ENCODE measurements at regions not wholly inside any gene's neighbourhood (a gene's known extent, or its start where the extent isn't known, plus 50 kb on each side); places are given as distances from the start of the nearest gene placed in this dataset.
A peak's percentile ranks its signal among the peaks of the same experiment; 100 is the strongest.

DNA sequence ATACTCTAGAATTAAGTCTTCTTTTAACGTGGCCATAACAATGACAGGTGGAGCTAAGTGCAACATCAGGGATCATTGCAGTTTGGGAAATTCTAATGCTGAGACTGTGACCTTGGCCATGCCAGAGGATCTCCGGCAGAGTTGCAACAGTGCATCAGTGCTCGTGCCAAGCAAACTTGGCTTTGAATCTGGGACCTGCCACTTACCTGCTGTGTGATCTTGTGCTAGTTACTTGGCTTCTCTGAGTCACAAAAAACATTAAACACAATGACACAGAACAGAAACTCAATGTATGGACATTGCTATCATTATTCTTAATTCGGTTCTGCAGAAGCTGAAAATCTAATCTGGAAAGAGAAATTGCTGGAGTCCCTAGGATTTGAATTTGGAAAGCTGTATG lies 435.5 kb upstream of the CCL2 start:
- Histone ChIP-seq H3K4me3 (no peak overlapping the region), H3K27ac (no peak overlapping the region), H3K27me3 (peaks cover 20% of the 10 kb centered on the region), H3K36me3 (no peaks in the 10 kb centered on the region), H3K4me1 (no peaks in the 10 kb centered on the region), H3K9me3 (replicated peaks) (no peaks in the 10 kb centered on the region)
- no peak for DNase-seq

DNA sequence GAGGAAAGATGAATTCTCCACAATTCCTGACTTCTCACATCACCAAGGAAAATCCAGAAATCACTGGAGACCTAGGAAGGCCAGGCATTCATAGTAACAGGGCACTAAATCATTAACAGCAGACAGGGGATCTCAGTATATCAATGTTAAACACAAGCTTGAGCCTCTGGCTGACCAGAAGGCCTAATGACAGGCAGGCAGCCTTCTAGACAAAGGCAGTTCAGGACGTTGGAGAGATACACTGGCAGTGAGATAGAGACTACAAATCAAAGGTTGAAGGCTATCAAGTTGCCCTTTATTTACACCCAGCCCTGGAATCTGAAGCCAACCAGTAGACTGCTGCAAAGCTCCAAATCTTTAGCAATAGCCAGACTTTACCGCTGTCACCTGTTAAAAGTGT lies 422.8 kb upstream of the CCL2 start:
- Histone ChIP-seq H3K9me3 (replicated peaks) (no peaks in the 10 kb centered on the region), H3K4me3 (no peak overlapping the region), H3K27ac (no peak overlapping the region), H3K27me3 (no peaks in the 10 kb centered on the region; the same call in 1 of the 2 replicates), H3K4me1 (no peaks in the 10 kb centered on the region), H3K36me3 (no peaks in the 10 kb centered on the region)
- no peak for DNase-seq

DNA sequence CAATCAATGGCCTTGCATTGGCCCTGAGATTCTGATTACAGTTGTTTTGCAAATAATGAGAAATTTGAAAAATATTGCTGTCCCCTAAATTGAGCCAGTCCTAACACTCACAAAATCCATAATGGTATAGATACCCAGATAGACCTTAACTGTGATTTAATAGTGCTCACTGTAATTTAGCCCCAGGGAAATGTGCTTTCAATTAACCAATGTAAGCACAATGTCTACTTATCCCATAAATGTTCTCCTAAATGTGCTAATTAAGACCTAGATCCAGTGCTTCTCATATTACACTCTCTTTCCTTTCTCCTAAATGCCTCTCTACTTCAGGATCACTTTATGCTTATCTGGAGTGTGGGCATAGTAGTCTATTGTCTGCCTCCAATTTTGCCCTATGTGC lies 417.8 kb upstream of the CCL2 start:
- no peak overlapping the region for H3K27ac ChIP-seq
- H3K27me3 ChIP-seq, result peaks cover 7% of the 10 kb centered on the region; the same call in 1 of the 2 replicates
- H3K4me3 ChIP-seq, result no peak overlapping the region
- no peaks in the 10 kb centered on the region for H3K4me1 ChIP-seq
- no peaks in the 10 kb centered on the region for H3K9me3 ChIP-seq (replicated peaks)
- no peaks in the 10 kb centered on the region for H3K36me3 ChIP-seq
- no peak for DNase-seq

DNA sequence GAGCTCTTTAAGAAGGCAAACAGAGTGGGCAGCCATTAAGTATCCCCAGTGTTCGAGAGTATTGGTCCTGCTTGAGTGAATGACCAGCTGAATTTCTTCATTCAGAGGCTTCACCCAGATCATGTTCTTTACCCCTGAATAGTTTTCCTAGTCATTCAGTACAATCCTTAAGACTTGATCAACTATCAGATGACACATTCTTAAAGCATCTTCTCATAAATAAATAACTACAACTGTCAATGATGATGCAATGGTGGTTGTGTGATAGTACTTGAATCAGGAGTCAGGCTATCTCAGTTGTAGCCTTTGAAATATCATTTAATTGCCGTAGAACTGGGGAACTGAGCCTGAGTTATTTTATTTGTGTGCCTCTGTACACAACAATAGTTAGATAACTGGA lies 416.8 kb upstream of the CCL2 start:
- Histone ChIP-seq H3K4me1 (no peaks in the 10 kb centered on the region), H3K4me3 (no peak overlapping the region), H3K27me3 (peaks cover 7% of the 10 kb centered on the region; the same call in 1 of the 2 replicates), H3K27ac (no peak overlapping the region), H3K36me3 (no peaks in the 10 kb centered on the region), H3K9me3 (replicated peaks) (no peaks in the 10 kb centered on the region)
- no peak for DNase-seq

DNA sequence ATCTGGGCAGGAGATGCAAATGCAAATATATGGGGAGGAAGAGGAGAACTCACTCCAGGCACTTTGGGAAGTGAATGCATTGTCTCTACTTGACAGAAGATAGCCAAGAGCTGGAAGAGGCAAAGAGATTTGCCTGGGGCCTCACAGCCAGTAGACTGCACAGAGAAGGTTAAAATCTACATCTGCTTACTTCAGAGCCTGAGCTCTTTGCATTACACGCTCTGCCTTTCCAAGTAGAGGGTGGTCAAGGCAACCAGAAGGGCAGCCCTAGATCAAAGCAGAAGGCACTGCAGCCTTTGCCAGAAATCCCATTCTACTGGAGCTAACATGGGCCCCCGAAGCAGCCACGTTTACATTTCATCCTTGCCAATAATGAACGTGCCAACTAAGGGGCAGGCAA lies 407.2 kb upstream of the CCL2 start:
- H3K27me3 ChIP-seq, result peaks cover 9% of the 10 kb centered on the region; the same call in 1 of the 2 replicates
- no peaks in the 10 kb centered on the region for H3K36me3 ChIP-seq
- no peak for DNase-seq
- no peak overlapping the region for H3K4me3 ChIP-seq
- no peaks in the 10 kb centered on the region for H3K4me1 ChIP-seq
- no peak overlapping the region for H3K27ac ChIP-seq
- no peaks in the 10 kb centered on the region for H3K9me3 ChIP-seq (replicated peaks)

DNA sequence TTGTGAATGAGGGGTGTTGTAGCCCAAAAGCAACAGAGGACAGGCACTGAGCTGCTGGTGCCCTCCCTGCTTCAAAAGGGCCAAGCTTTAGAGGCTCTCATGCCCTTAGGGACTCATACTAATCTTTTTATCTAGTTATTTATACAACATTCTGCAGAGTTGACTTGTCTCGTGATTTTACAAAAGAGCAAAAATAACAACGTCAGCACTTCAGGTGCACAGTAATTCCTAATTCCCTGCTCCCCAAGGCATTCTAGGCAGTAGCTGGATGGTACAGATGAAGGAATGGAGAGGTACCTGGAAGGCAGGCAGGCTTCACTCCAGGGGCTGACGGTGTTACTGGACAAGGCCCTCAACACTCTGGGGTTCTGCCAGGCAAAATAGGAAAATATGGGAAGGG lies 406.7 kb upstream of the CCL2 start:
- Histone ChIP-seq H3K9me3 (replicated peaks) (no peaks in the 10 kb centered on the region), H3K4me3 (no peak overlapping the region), H3K4me1 (no peaks in the 10 kb centered on the region), H3K36me3 (no peaks in the 10 kb centered on the region), H3K27me3 (peaks cover 9% of the 10 kb centered on the region; the same call in 1 of the 2 replicates), H3K27ac (no peak overlapping the region)
- DNase-seq, result no peak

DNA sequence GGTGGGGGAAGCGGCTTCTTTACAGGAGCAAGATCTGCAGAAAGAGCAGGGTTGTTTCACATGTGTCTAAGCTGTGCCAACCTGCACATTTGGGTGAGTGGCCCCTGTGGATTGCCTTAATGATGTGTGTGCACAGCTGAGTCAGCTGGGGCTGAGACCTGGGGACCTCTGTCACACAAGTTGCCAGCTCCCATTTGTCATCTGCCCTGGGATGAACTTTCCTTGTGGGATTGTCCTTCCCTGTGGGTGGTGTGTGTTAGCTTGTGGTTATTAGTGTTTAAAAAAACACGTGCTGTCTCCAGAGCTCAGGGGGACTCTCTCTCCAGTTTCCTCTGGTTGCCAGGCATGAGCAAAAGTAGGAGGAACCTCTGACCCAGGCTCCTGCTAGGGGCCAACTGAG lies 400.5 kb upstream of the CCL2 start:
- Histone ChIP-seq H3K4me1 (no peaks in the 10 kb centered on the region), H3K27me3 (no peaks in the 10 kb centered on the region; the same call in 1 of the 2 replicates), H3K36me3 (no peaks in the 10 kb centered on the region), H3K9me3 (replicated peaks) (no peaks in the 10 kb centered on the region), H3K4me3 (no peak overlapping the region), H3K27ac (no peak overlapping the region)
- no peak for DNase-seq

DNA sequence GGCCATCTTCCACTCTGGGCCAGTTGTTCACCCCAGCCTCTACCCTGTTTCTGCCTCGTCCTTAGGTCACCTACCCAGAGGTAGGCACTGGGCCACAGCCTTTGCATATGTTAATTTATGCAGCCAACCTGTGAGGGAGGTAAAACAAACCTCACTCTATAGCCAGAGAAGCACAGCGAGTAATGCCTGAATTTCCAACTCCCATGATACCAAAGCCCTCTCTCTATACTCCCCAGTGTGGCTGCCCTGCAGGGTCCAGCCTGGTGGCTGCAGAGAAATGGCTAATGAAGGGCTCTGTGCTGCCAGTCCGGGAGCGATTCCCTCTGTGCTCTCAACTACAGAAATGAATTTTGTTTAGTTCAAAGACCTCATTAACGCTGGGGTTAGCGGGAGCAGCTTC lies 397.0 kb upstream of the CCL2 start:
- no peak for DNase-seq
- Histone ChIP-seq H3K27ac (no peak overlapping the region), H3K4me3 (no peak overlapping the region), H3K4me1 (no peaks in the 10 kb centered on the region), H3K9me3 (replicated peaks) (no peaks in the 10 kb centered on the region), H3K36me3 (no peaks in the 10 kb centered on the region), H3K27me3 (no peaks in the 10 kb centered on the region; the same call in 1 of the 2 replicates)

DNA sequence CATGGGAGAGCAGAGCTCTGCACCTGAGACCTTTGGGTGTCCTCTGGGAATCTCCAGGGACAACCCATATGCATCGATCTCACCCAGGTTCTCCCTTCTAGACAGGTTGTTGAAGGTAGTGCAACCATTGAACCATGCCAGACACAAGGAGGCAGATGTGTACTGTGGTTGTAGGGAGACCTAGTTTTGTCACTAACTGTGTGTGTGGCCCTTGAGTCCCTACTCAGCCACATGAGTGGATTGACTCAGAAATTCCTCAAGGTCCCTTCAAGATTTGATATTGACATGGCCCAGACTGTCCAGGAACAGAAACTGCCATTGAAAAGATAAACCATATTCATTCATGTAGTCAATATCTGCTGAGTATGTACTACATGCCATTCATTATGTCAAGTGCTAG lies 396.4 kb upstream of the CCL2 start:
- Histone ChIP-seq H3K36me3 (no peaks in the 10 kb centered on the region), H3K27me3 (no peaks in the 10 kb centered on the region; the same call in 1 of the 2 replicates), H3K27ac (no peak overlapping the region), H3K4me1 (no peaks in the 10 kb centered on the region), H3K9me3 (replicated peaks) (no peaks in the 10 kb centered on the region), H3K4me3 (no peak overlapping the region)
- DNase-seq, result no peak

DNA sequence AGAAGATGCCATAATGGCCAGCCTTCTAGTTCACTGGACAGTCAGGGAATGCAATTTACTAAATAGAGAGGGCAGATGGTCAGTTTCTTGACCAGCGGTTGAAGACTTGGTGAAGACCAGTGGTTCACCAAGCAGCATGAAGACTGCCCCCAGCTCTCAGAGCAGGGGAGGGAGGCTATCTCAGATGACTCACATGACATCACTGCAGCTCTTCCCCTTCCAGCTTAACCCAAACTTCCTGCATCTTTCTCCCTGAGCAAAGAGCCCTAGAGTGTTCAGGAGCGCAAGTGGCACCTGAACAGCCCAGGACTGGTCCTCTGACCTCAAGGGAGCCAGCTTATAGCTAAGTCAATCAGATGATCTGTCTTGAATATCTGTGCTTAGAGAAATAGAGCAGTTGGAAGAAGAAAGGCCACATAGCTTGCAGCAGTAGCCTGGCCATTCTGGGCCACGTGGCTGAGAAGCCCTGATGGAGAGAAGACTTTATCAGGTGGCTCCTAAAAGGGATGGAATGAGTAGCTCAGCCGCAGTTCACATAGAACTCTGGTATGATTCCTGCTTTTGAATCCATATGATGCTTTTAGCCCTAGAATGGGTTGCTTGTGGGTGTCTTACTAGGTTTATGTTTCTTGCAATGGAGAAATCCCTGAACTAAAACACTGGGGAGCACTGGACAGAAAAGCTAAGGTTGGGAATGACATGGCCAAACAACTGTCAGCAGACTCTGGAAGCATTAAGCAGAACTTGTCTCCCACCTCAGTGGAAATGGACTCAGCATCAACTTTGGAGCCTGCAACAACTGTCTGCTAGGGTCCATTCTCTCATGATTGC lies 392.1 kb upstream of the CCL2 start:
- H3K9me3 ChIP-seq (replicated peaks), result no peaks in the 10 kb centered on the region
- no peaks in the 10 kb centered on the region for H3K4me1 ChIP-seq
- no peaks in the 10 kb centered on the region for H3K36me3 ChIP-seq
- no peak overlapping the region for H3K27ac ChIP-seq
- DNase-seq, result no peak
- no peaks in the 10 kb centered on the region; the same call in 1 of the 2 replicates for H3K27me3 ChIP-seq
- no peak overlapping the region for H3K4me3 ChIP-seq

DNA sequence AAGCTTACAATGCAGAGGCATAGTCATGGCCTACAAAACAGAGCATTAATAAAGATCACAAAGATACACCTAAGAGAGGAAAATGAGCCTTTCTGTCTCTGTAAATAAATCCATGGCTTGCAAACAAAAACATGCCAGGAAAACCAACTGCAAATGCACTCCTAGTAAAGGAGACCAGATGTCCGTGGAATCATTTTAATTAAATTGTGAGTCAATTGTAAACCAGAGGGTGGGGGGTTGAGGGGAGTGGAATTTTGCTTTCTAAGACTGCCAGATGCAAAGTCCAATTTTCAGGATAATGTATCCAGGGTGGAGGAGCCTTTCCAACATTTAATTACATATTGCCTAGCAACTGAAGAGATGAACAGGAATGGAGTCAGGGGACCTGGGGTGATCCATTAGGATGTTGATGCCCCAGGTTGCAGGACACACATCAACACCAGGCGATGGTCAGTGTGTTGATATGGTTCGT lies 390.3 kb upstream of the CCL2 start:
- Histone ChIP-seq H3K4me1 (no peaks in the 10 kb centered on the region), H3K9me3 (replicated peaks) (no peaks in the 10 kb centered on the region), H3K27ac (no peak overlapping the region), H3K4me3 (no peak overlapping the region), H3K36me3 (no peaks in the 10 kb centered on the region), H3K27me3 (no peaks in the 10 kb centered on the region; the same call in 1 of the 2 replicates)
- no peak for DNase-seq

DNA sequence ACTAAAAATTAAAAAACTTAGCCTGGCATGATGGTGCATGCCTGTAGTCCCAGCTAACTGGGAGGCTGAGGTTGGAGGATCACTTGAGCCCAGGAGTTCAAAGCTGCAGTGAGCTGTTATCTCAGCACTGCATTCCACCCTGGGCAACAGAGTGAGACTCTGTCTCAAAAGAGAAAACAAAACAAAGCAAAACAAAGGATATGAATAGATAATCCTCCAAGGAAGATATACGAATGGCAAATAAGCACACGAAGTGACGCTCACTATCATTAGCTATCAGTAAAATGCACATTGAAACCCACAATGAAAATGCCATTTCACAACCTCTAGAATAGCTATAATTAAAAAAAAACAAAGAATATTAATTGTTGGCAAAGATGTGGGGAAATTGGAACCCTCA lies 386.2 kb upstream of the CCL2 start:
- Histone ChIP-seq H3K4me3 (no peak overlapping the region), H3K27ac (no peak overlapping the region), H3K27me3 (peaks cover 13% of the 10 kb centered on the region), H3K36me3 (no peaks in the 10 kb centered on the region), H3K4me1 (no peaks in the 10 kb centered on the region), H3K9me3 (replicated peaks) (no peaks in the 10 kb centered on the region)
- DNase-seq, result no peak

DNA sequence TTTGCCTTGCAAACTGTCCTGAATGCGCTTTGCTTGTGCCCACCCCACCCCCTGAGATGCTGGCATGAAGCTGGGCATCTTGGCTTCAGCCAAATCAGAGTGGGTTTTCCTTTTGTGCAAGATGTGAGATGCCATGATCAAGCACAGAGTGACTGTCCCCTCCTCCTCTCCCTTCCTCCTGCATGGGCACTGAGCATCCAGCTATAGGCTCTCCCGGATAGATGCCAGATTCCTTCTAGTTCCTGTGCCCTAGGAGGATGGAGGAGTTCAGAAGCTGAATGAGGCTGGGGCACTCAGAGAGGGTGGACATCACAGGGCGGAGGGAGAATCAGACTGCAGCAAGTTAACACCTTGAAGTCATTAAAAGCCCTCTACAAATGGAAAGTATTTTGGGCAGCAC lies 384.1 kb upstream of the CCL2 start:
- Histone ChIP-seq H3K27ac (no peak overlapping the region), H3K36me3 (no peaks in the 10 kb centered on the region), H3K27me3 (peaks cover 16% of the 10 kb centered on the region), H3K4me3 (no peak overlapping the region), H3K9me3 (replicated peaks) (no peaks in the 10 kb centered on the region), H3K4me1 (no peaks in the 10 kb centered on the region)
- DNase-seq, result no peak

DNA sequence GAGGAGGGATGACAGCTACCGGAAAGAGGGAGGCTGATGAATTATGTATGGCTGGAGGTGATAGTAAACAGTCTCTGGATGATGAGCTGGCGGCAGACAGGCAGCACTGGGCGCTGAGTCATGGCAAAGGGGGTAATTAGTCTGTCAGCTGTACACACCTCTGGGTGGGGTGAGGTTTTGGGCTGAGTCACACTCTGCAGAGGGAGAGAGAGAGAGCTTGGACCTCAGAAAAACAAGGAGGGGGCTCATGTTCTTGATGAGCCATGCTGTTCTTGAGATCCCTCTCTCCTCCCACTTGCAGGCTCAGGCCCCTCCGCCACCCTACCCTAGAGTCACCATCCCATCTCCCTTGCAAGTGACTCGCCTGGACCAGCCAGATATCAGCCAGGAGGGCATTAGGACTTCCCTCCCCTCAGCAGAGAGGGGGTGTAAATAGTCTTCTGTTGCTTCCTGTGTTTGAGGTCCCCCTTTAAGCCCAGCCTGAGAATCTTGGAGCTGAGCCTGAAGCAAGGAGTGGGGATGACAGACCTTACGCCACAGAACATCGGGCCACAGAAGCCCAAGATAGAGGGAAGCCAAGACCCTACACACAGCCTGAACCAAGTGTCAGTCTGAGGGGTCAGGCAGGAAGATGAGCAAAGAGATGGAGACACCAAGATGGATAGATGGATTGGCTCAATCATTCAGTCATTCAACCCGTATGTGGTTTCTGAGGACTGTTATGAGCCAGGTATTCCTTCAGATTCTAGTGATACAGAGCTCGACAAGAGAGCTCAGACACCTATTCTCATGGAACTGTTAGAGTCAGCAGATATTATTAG lies 383.2 kb upstream of the CCL2 start:
- Histone ChIP-seq H3K27me3 (peaks cover 18% of the 10 kb centered on the region), H3K4me1 (no peaks in the 10 kb centered on the region), H3K9me3 (replicated peaks) (no peaks in the 10 kb centered on the region), H3K4me3 (no peak overlapping the region), H3K27ac (no peak overlapping the region), H3K36me3 (no peaks in the 10 kb centered on the region)
- DNase-seq, result peak in 1 of 2 experiments; percentile 4

DNA sequence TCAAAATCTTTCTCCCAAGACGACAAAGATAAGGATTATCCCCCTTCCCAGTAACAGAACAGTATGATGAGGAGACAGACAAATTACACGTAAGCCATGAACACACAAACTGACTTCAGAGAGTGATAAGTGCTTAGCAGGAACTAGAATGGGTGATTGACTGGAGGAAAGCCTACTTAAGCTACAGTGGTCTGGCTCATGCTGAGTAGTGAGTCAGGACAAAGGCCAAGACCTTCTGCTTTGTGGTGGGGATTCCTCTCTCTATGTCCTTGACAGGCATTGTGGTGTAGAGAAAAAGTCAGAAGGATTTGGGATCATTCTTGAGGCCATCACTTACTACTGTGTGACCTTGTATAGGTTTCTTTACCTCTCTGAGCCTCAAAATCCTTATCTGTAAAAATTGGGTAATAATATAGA lies 381.9 kb upstream of the CCL2 start:
- no peaks in the 10 kb centered on the region for H3K9me3 ChIP-seq (replicated peaks)
- H3K4me1 ChIP-seq, result no peaks in the 10 kb centered on the region
- no peak overlapping the region for H3K4me3 ChIP-seq
- no peaks in the 10 kb centered on the region for H3K36me3 ChIP-seq
- H3K27me3 ChIP-seq, result peaks cover 18% of the 10 kb centered on the region
- DNase-seq, result no peak
- H3K27ac ChIP-seq, result no peak overlapping the region

All from SJCRH30 (cell line).